Aorta (tissue), 5 donors: ENCODE measurements at regions not wholly inside any gene's neighbourhood (a gene's known extent, or its start where the extent isn't known, plus 50 kb on each side); places are given as distances from the start of the nearest gene placed in this dataset.
A peak's percentile ranks its signal among the peaks of the same experiment; 100 is the strongest.
"Not testable (repeated sequence)": the region's sequence is repeated elsewhere in the genome, so short reads cannot be mapped to it uniquely, and the experiment has no call there.

Source experiments
- ATAC-seq: fragments of 200-7000 bp; cut with Tn5 transposase; one replicate; pipeline ENCODE4 v1.9.1; 2022; ENCODE audit warnings: moderate library complexity; ENCODE audit not compliant: low FRiP score
- DNase-seq, 2 donors: peaks; one replicate each; pipeline ENCODE4 v3.0.0-alpha.2; 2020
- H3K27ac ChIP-seq, 2 donors: one replicate each; pipeline ENCODE4 v1.5.1; 2013; ENCODE audit warnings: low read length in 2 of 2, mild to moderate bottlenecking in 2 of 2, moderate library complexity in 2 of 2, control low read depth in 1 of 2, inconsistent platforms in 1 of 2, low read depth in 1 of 2
- H3K27me3 ChIP-seq, 2 donors: one replicate each; pipeline ENCODE4 v1.6.1; 2013; ENCODE audit warnings: control low read depth in 1 of 2, low read length in 1 of 2, mild to moderate bottlenecking in 1 of 2, moderate library complexity in 1 of 2; ENCODE audit not compliant: insufficient read depth in 2 of 2, control insufficient read depth in 1 of 2
- H3K36me3 ChIP-seq, 2 donors: one replicate each; pipeline ENCODE4 v1.6.1; 2013; ENCODE audit warnings: control low read depth in 1 of 2, low read length in 1 of 2, mild to moderate bottlenecking in 1 of 2; ENCODE audit not compliant: insufficient read depth in 2 of 2, control insufficient read depth in 1 of 2
- H3K4me1 ChIP-seq, 2 donors: one replicate each; pipeline ENCODE4 v1.6.1; 2013; ENCODE audit warnings: low read length in 2 of 2, control low read depth in 1 of 2, mild to moderate bottlenecking in 1 of 2, moderate library complexity in 1 of 2; ENCODE audit not compliant: insufficient read depth in 2 of 2, control insufficient read depth in 1 of 2
- H3K4me3 ChIP-seq, 2 donors: one replicate each; pipeline ENCODE4 v1.5.1; 2013; ENCODE audit warnings: low read length in 2 of 2, control low read depth in 1 of 2, mild to moderate bottlenecking in 1 of 2
- H3K9me3 ChIP-seq: one replicate; pipeline ENCODE4 v1.6.1; 2013; ENCODE audit warnings: mild to moderate bottlenecking, low read length; ENCODE audit not compliant: control insufficient read depth
- WGBS, 2 donors: extraction: QIAGEN DNeasy Blood & Tissue Kit; methylation state at CpG; one replicate each; pipeline ENCODE4 v1.1.7; 2013; 5-methylcytosine and 5-hydroxymethylcytosine counted together
- intact Hi-C, 2 donors: fragments of 100-400 bp; cut with DNase I; formaldehyde crosslinking; loops; one replicate each; pipeline versions ENCODE4 v1.14.2 to v1.15.0; 2022
- donor health status: healthy with polysubstance abuse.
- donor health status: Bipolar disorder and iron deficiency.
- donor health status: DM: no; HTN: no; CAD: no.
- donor health status: DM: no; HTN: no; CAD: no.
- donor health status: DM: yes; HTN: yes; CAD: no.

GRCh38 chr1:148379170-148379500, 104.0 kb downstream of the PPIAL4G start:
- H3K27ac ChIP-seq: no peak overlapping the region
- no peaks in the 10 kb centered on the region for H3K9me3 ChIP-seq
- WGBS, 2 donors: 76 to 82% methylated on average over 22 of the region's 22 CpGs
- no peaks in the 10 kb centered on the region for H3K27me3 ChIP-seq
- DNase-seq (no peak), ATAC-seq (no peak)
- no peaks in the 10 kb centered on the region for H3K4me1 ChIP-seq
- H3K36me3 ChIP-seq: no peaks in the 10 kb centered on the region
- H3K4me3 ChIP-seq: no peak overlapping the region
- intact Hi-C loops: no loop called here

DNA sequence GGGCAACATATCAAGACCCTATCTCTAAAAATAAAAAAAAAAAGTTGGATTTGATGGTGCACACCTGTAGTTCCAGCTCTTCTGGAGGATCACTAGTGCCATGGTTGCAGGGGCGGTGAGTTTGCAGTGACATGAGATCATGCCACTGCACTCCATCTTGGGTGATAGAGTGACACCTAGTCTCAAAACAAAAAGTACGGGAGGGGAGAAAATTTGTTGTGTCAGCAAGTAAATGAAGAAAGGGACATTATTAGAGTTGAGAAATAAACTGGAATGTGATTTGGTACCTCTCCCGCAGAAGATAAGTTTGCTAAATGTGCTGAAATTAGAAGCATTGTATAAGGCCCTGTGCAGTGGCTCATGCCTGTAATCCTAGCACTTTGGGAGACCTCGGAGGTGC, 105.1 kb downstream of the PPIAL4G start:
- H3K36me3 ChIP-seq, H3K4me1 ChIP-seq, intact Hi-C loops, DNase-seq, H3K9me3 ChIP-seq, ATAC-seq, H3K27me3 ChIP-seq, H3K4me3 ChIP-seq, H3K27ac ChIP-seq: not testable (repeated sequence)
- 87 to 94% methylated on average over 3 of the region's 4 CpGs for WGBS, 2 donors

GRCh38 chr1:148377045-148377444, 106.1 kb downstream of the PPIAL4G start:
- H3K27ac ChIP-seq, H3K36me3 ChIP-seq, H3K4me3 ChIP-seq, intact Hi-C loops, H3K4me1 ChIP-seq, H3K27me3 ChIP-seq, ATAC-seq, H3K9me3 ChIP-seq, DNase-seq: not testable (repeated sequence)
- 86 to 87% methylated on average over 2 of the region's 2 CpGs for WGBS, 2 donors

DNA sequence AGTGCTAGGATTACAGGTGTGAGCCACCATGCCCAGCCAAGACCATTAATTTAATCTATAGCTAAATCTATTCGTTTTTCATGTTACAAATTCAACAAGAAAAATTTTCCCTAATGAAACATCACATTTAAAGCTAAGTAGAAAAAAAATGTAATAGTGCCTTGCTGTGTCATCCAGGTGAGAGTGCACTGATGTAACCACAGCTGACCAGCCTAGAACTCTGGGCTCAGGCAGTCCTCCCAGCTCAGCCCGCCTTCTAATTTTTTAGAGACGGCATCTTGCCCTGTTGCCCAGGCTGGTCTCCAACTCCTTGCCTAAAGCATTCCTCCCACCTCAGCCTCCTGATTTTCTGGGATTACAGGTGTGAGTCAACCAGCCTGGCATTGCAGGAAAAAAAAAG, 109.0 kb downstream of the PPIAL4G start:
- no peak for DNase-seq
- Histone ChIP-seq H3K27me3 (no peaks in the 10 kb centered on the region), H3K36me3 (no peaks in the 10 kb centered on the region), H3K27ac (no peak overlapping the region), H3K9me3 (no peaks in the 10 kb centered on the region), H3K4me1 (no peaks in the 10 kb centered on the region), H3K4me3 (no peak overlapping the region)
- no peak for ATAC-seq
- intact Hi-C loops: no loop called here
- WGBS, 2 donors: 87 to 89% methylated on average over 3 of the region's 3 CpGs

DNA sequence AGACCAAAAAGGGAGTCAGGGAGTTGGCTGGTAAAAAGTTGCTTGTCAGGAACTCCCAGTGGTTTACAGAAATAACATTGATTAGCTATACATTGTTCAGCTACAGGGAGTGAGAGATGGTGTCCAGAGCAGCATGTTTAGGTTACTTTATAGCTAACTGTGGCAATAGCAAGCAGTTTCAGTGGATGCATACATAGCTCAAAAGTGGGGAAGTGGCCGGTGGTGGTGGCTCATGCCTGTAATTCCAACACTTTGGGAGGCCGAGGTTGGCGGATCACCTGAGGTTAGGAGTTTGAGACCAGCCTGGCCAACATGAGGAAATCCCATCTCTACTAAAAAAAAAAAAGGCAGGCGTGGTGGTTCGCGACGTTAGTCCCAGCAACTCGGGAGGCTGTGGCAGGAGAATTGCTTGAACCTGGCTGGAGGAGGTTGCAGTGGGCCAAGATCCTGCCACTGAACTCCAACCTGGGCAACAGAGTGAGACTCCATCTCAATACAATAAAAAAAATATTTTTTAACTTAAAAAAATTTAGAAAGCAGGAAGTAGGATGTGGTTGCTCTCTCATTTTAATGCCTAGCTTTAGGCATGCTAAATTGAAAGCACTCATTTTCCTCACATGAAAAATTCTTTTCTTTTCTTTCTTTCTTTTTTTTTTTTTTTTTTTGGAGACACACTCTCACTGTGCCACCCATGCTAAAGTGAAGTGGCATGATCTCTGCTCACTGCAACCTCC, 109.7 kb downstream of the PPIAL4G start:
- H3K27me3 ChIP-seq: no peaks in the 10 kb centered on the region
- intact Hi-C loops: no loop called here
- no peaks in the 10 kb centered on the region for H3K9me3 ChIP-seq
- H3K4me3 ChIP-seq: no peak overlapping the region
- 92% methylated on average over 8 of the region's 8 CpGs for WGBS, 2 donors
- no peak for DNase-seq
- no peaks in the 10 kb centered on the region for H3K36me3 ChIP-seq
- ATAC-seq: no peak
- H3K27ac ChIP-seq: no peak overlapping the region
- no peaks in the 10 kb centered on the region for H3K4me1 ChIP-seq

- Histone ChIP-seq H3K4me3 (no peak overlapping the region), H3K27me3 (no peaks in the 10 kb centered on the region), H3K27ac (no peak overlapping the region), H3K9me3 (no peaks in the 10 kb centered on the region), H3K36me3 (no peaks in the 10 kb centered on the region), H3K4me1 (no peaks in the 10 kb centered on the region)
- DNase-seq (no peak), ATAC-seq (no peak)
- intact Hi-C loops: no loop called here
- 90 to 92% methylated on average over 3 of the region's 3 CpGs for WGBS, 2 donors
Measured at GRCh38 chr1:148372731-148373130, 110.4 kb downstream of the PPIAL4G start.

DNA sequence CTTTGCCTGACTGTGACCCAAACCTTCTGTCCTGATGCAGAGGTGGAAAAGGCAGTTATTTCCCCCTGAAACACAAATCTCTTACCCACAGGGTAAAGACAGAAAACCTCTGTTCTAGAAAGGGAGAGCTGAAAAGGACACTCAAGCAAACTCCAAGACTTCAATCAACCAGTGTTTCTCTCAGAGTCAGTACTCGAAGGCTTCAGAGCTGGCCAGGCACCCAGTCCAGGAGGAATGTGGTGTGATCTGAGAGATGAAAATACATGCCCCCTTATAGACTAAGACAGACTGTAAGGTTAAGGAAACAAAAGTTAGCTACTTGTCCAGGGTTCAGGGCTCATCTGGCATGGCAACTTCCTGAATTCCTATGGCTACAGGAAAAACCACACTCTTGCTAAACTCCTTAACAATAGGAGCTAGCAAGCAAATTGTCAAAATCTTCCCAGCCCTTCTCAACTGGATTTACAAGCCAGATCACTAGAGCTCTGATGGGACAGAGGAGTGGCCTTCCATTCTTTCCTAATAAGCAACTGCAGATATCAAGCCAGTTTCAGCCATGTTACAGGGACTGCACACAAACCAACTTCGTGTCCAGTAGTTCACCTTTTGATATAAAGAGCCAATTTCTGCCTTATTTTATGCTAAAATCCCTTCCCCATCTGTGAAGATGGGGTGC, 110.9 kb downstream of the PPIAL4G start:
- intact Hi-C loops, H3K4me1 ChIP-seq, H3K9me3 ChIP-seq, H3K36me3 ChIP-seq, H3K27ac ChIP-seq, H3K4me3 ChIP-seq, H3K27me3 ChIP-seq, DNase-seq, ATAC-seq: not testable (repeated sequence)
- WGBS, 2 donors: 80 to 83% methylated on average over 2 of the region's 2 CpGs

DNA sequence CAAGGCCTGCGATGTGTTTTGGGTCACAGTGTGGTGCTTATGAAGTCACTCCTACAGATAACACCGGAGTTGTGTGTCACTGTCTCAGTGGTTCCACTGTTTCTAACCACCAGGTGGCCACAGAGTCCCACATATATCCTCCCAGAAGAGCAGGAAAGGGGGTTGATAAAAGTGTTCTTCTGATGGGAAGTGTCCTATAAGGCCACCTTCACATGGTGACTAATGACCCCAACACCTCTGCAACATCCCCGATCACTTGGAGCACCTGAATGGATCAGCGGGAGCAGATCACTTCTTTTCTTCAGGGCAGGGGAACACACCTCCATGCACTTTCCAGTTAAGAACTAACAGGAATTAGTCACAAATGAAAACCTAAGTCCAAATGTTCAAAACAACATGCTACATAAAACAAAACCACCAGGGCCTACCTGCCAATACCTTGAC, 111.5 kb downstream of the PPIAL4G start:
- H3K27me3 ChIP-seq, H3K4me3 ChIP-seq, H3K4me1 ChIP-seq, H3K9me3 ChIP-seq, H3K36me3 ChIP-seq, intact Hi-C loops, H3K27ac ChIP-seq: not testable (repeated sequence)
- ATAC-seq: peak; percentile 83
- DNase-seq: peak in 1 of 2 donors; percentile 73
- WGBS, 2 donors: 11 to 13% methylated on average over 4 of the region's 4 CpGs

GRCh38 chr1:148370661-148371060, 112.4 kb downstream of the PPIAL4G start:
- 86 to 88% methylated on average over 5 of the region's 5 CpGs for WGBS, 2 donors
- DNase-seq, intact Hi-C loops, H3K27ac ChIP-seq, H3K9me3 ChIP-seq, ATAC-seq, H3K27me3 ChIP-seq, H3K36me3 ChIP-seq, H3K4me1 ChIP-seq, H3K4me3 ChIP-seq: not testable (repeated sequence)
